ENCODE measurements at regions not wholly inside any gene's neighbourhood (a gene's known extent, or its start where the extent isn't known, plus 50 kb on each side); places are given as distances from the start of the nearest gene placed in this dataset.

- TF ChIP-seq POLR2A (IDR thresholded peaks at IDR 0.05) (no peak), EP300 (IDR thresholded peaks at IDR 0.05; ENCODE audit: low read depth) (no peak)
These were observed 289.2 kb upstream of the NRP1 start for GRCh38 chr10:33623669-33624068.
